Panc1 (cell line): ENCODE measurements at regions not wholly inside any gene's neighbourhood (a gene's known extent, or its start where the extent isn't known, plus 50 kb on each side); places are given as distances from the start of the nearest gene placed in this dataset.

Experiments
- ATAC-seq: fragments of 200-7000 bp; cut with Tn5 transposase; 2 replicates; pipeline ENCODE4 v1.9.1; 2020; ENCODE audit warnings: mild to moderate bottlenecking, moderate library complexity
- BruUV-seq: library from RNA; stranded (reverse); fragments of 400-500 nt; replicated peaks from 2 replicates; lab custom pipeline; 2021; lab: Mats Ljungman, UMichigan
- CTCF ChIA-PET: fragments of 300-600 bp; sonication (Branson Sonifier 250); formaldehyde crosslinking; loops from one replicate; lab custom pipeline; 2022; ENCODE audit warnings: antibody characterized with exemption; lab: Charles Lee
- POLR2A ChIA-PET: fragments of 300-600 bp; sonication (Branson Sonifier 250); formaldehyde crosslinking; loops from one replicate; lab custom pipeline; 2022; ENCODE audit warnings: antibody characterized with exemption; lab: Charles Lee
- DNase-seq: peaks from one replicate; pipeline ENCODE4 v3.0.0-alpha.2; 2010; ENCODE audit warnings: low read depth, low spot score
- H3K27ac ChIP-seq: 2 replicates; pipeline ENCODE4 v1.5.1; 2011; ENCODE audit warnings: mild to moderate bottlenecking, low read length, inconsistent platforms
- H3K27me3 ChIP-seq: fragments of 200-500 bp; sonication (Bioruptor generic); 2 replicates; pipeline ENCODE4 v1.6.0; 2014; ENCODE audit warnings: low read length, inconsistent platforms; ENCODE audit not compliant: control insufficient read depth, insufficient read depth
- H3K36me3 ChIP-seq: fragments of 200-500 bp; sonication (Bioruptor generic); 2 replicates; pipeline ENCODE4 v1.5.1; 2014; ENCODE audit warnings: inconsistent platforms, mild to moderate bottlenecking, low read length, moderate library complexity; ENCODE audit not compliant: control insufficient read depth, insufficient read depth
- H3K4me1 ChIP-seq: 2 replicates; pipeline ENCODE4 v1.5.1; 2011; ENCODE audit warnings: inconsistent platforms, mild to moderate bottlenecking, low read length, moderate library complexity; ENCODE audit not compliant: control insufficient read depth, insufficient read depth
- H3K4me3 ChIP-seq, 2 experiments: 2 replicates each; pipeline ENCODE4 v1.5.1; 2011 to 2012; ENCODE audit warnings: low read depth in 2 of 2, low read length in 2 of 2, mild to moderate bottlenecking in 2 of 2, inconsistent platforms in 1 of 2, moderate library complexity in 1 of 2
- H3K9me3 ChIP-seq: fragments of 200-500 bp; sonication (Bioruptor generic); 2 replicates; pipeline ENCODE4 v1.5.1; 2014; ENCODE audit warnings: low read depth, mild to moderate bottlenecking, inconsistent platforms, low read length, moderate library complexity; ENCODE audit not compliant: control insufficient read depth, insufficient read depth
- CTCF ChIP-seq: fragments of 450-650 bp; IDR thresholded peaks from 2 replicates; pipeline ENCODE4 v1.5.1; 2017; ENCODE audit warnings: mild to moderate bottlenecking
- POLR2AphosphoS5 ChIP-seq: IDR thresholded peaks from 2 replicates; pipeline ENCODE4 v1.6.1; 2012; ENCODE audit warnings: mild to moderate bottlenecking, low read depth, low read length, moderate library complexity
- REST ChIP-seq, 2 experiments: IDR thresholded peaks; 2 replicates each; pipeline ENCODE4 v1.6.1; 2011 to 2012; ENCODE audit warnings: low read depth in 2 of 2, control low read depth in 1 of 2, low read length in 1 of 2, mild to moderate bottlenecking in 1 of 2, moderate library complexity in 1 of 2; ENCODE audit not compliant: insufficient read depth in 1 of 2
- SIN3A ChIP-seq: IDR thresholded peaks from 2 replicates; pipeline ENCODE4 v1.6.1; 2012; ENCODE audit warnings: low read depth, mild to moderate bottlenecking, low read length, moderate library complexity, borderline replicate concordance; ENCODE audit not compliant: insufficient read depth
- TCF7L2 ChIP-seq: IDR thresholded peaks from 2 replicates; pipeline ENCODE4 v1.6.1; 2011; ENCODE audit warnings: mild to moderate bottlenecking, low read depth, low read length, inconsistent platforms
- in situ Hi-C: cut with HindIII; loops from 2 replicates; pipeline ENCODE4 v1.10.0; 2016; ENCODE audit warnings: low sequenced_read_pairs, low pct_unique_long_range_greater_than_20kb
- intact Hi-C: fragments of 100-400 bp; cut with micrococcal nuclease; formaldehyde crosslinking; loops from one replicate; pipeline ENCODE4 v1.10.0; 2022; ENCODE audit not compliant: unreplicated experiment

GRCh38 chr6:33960345-33961313 lies 156.8 kb upstream of the MLN start:
- ATAC-seq (peak; percentile 32), DNase-seq (no peak)
- TF ChIP-seq TCF7L2 (no peak), CTCF (no peak), SIN3A (no peak), POLR2AphosphoS5 (no peak), REST (IDR thresholded peaks at IDR 0.05; ENCODE audit: insufficient read depth in 1 of 2, low read depth in 2 of 2, low read length in 1 of 2) (no peak)
- H3K9me3 ChIP-seq = no peaks in the 10 kb centered on the region
- H3K27me3 ChIP-seq = no peaks in the 10 kb centered on the region
- in situ Hi-C loops = no loop called here
- ChIA-PET POLR2A (no interaction called here), CTCF (no interaction called here)
- no peaks in the 10 kb centered on the region for H3K36me3 ChIP-seq
- intact Hi-C loops = no loop called here
- H3K4me1 ChIP-seq = no peaks in the 10 kb centered on the region; the same call in 1 of the 2 replicates
- BruUV-seq = no TSS peak
- no peak overlapping the region for H3K27ac ChIP-seq
- H3K4me3 ChIP-seq = no peak overlapping the region

GRCh38 chr6:33959661-33960344 lies 156.0 kb upstream of the MLN start:
- in situ Hi-C loops = no loop called here
- CTCF ChIA-PET = interaction anchor here (1.2 kb wide), 2 partner anchors 47 to 95 kb away, joined by 3 read pairs; no protein-coding TSS in a partner anchor
- no peak for TF ChIP-seq POLR2AphosphoS5
- no peak for TF ChIP-seq CTCF
- no peak for TF ChIP-seq TCF7L2
- no peak for TF ChIP-seq SIN3A
- TF ChIP-seq REST (IDR thresholded peaks at IDR 0.05; ENCODE audit: insufficient read depth in 1 of 2, low read depth in 2 of 2, low read length in 1 of 2) = no peak

More at GRCh38 chr6:33959661-33960344, 156.0 kb upstream of the MLN start:
- DNase-seq = no peak
- BruUV-seq = no TSS peak
- Histone ChIP-seq H3K27ac (no peak overlapping the region), H3K4me3 (no peak overlapping the region), H3K36me3 (no peaks in the 10 kb centered on the region), H3K4me1 (no peaks in the 10 kb centered on the region; the same call in 1 of the 2 replicates), H3K27me3 (no peaks in the 10 kb centered on the region), H3K9me3 (no peaks in the 10 kb centered on the region)
- intact Hi-C loops = no loop called here
- no peak for ATAC-seq
- POLR2A ChIA-PET = no interaction called here
